ENCODE measurements at regions not wholly inside any gene's neighbourhood (a gene's known extent, or its start where the extent isn't known, plus 50 kb on each side); places are given as distances from the start of the nearest gene placed in this dataset.

DNA sequence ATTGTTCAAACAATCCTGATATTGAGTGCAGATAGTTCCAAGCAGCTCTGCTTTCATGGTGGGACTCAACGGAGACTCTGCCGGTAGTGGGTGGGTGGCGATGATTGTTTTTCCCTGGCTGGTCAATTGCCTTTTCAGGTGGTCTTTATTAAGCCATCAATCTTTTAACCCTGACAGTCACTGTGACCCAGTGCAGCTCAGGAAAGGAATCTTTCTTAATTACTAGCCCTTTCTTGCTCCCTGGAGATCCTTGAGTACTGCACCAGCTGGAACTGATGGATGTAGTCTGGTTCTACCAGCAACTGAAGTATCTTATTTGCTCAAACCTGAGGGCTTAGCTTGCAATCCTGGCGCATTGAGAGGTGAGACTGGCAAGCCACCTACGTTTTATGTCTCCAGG, 196.4 kb downstream of the PLPP3 start:
- TF ChIP-seq, protein P1, sequence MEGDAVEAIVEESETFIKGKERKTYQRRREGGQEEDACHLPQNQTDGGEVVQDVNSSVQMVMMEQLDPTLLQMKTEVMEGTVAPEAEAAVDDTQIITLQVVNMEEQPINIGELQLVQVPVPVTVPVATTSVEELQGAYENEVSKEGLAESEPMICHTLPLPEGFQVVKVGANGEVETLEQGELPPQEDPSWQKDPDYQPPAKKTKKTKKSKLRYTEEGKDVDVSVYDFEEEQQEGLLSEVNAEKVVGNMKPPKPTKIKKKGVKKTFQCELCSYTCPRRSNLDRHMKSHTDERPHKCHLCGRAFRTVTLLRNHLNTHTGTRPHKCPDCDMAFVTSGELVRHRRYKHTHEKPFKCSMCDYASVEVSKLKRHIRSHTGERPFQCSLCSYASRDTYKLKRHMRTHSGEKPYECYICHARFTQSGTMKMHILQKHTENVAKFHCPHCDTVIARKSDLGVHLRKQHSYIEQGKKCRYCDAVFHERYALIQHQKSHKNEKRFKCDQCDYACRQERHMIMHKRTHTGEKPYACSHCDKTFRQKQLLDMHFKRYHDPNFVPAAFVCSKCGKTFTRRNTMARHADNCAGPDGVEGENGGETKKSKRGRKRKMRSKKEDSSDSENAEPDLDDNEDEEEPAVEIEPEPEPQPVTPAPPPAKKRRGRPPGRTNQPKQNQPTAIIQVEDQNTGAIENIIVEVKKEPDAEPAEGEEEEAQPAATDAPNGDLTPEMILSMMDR (IDR thresholded peaks at IDR 0.05) = no peak
- no peak for TF ChIP-seq POLR2A (IDR thresholded peaks at IDR 0.05)
